HepG2 (cell line): ENCODE measurements at regions not wholly inside any gene's neighbourhood (a gene's known extent, or its start where the extent isn't known, plus 50 kb on each side); places are given as distances from the start of the nearest gene placed in this dataset.

Source experiments
- ATAC-seq: fragments of 200-7000 bp; cut with Tn5 transposase; 3 replicates; pipeline ENCODE4 v1.9.1; 2020; ENCODE audit warnings: mild to moderate bottlenecking, moderate library complexity
- BruUV-seq: library from RNA; stranded (reverse); fragments of 400-500 nt; replicated peaks from 2 replicates; lab custom pipeline; 2021; lab: Mats Ljungman, UMichigan
- CTCF ChIA-PET: fragments of 300-600 bp; formaldehyde crosslinking; extraction: SDS; loops from one replicate; lab custom pipeline; 2021; ENCODE audit warnings: low total read pairs, inconsistent platforms, low intra/inter-chr PET ratio; lab: Yijun Ruan, JAX
- POLR2A ChIA-PET: fragments of 350-600 bp; sonication (Branson Sonifier 250); formaldehyde crosslinking; loops from one replicate; lab custom pipeline; 2020; ENCODE audit warnings: antibody characterized with exemption, inconsistent platforms; lab: Yijun Ruan, JAX
- DNase-seq: peaks from one replicate; pipeline ENCODE4 v3.0.0-alpha.2; 2015; ENCODE audit warnings: low spot score
- FAIRE-seq: peaks from 3 replicates; lab custom pipeline; 2011; peaks lifted over from hg19 to GRCh38; lab: Jason Lieb, UNC
- H2AFZ ChIP-seq: one replicate; pipeline ENCODE4 v1.6.1; 2011; ENCODE audit warnings: low read length, inconsistent platforms
- H3K27ac ChIP-seq: fragments of 300-600 bp; 3 replicates; pipeline ENCODE4 v1.8.0; 2011; ENCODE audit warnings: mixed run types, mild to moderate bottlenecking, mixed read lengths, low read length, inconsistent platforms; ENCODE audit not compliant: insufficient read depth; ENCODE audit errors: extremely low read length
- H3K27me3 ChIP-seq, 2 experiments: fragments of 200-600 bp in 1 of 2; 2 replicates in 1 of 2; 3 replicates in 1 of 2; pipeline versions ENCODE4 v1.6.0 to v1.8.0; 2011; ENCODE audit warnings: low read length in 2 of 2, mild to moderate bottlenecking in 2 of 2, moderate library complexity in 2 of 2, inconsistent platforms in 1 of 2; ENCODE audit not compliant: insufficient read depth in 2 of 2, control insufficient read depth in 1 of 2
- H3K36me3 ChIP-seq, 2 experiments: fragments of 200-600 bp in 1 of 2; replicated peaks in 1 of 2; 2 replicates in 1 of 2; 3 replicates in 1 of 2; pipeline versions ENCODE4 v1.5.1 to v1.8.0; 2011; ENCODE audit warnings: low read length in 2 of 2, inconsistent platforms in 1 of 2; ENCODE audit not compliant: insufficient read depth in 2 of 2, control insufficient read depth in 1 of 2
- H3K4me1 ChIP-seq: 2 replicates; pipeline ENCODE4 v1.5.1; 2012; ENCODE audit warnings: low read length, inconsistent platforms; ENCODE audit not compliant: insufficient read depth
- H3K4me2 ChIP-seq: 2 replicates; pipeline ENCODE4 v1.6.0; 2011; ENCODE audit warnings: low read depth, low read length, inconsistent platforms
- H3K4me3 ChIP-seq, 3 experiments: fragments of 200-600 bp in 1 of 3; sonication (generic), shearing (Covaris generic) in 1 of 3; replicated peaks in 1 of 3; 2 replicates each; pipeline ENCODE4 v1.5.1; 2011 to 2016; ENCODE audit warnings: low read length in 3 of 3, inconsistent platforms in 2 of 3, low read depth in 2 of 3, mild to moderate bottlenecking in 2 of 3, control low read depth in 1 of 3, mixed read lengths in 1 of 3; ENCODE audit not compliant: insufficient read depth in 1 of 3
- H3K79me2 ChIP-seq: one replicate; pipeline ENCODE4 v1.6.1; 2011; ENCODE audit warnings: low read length, inconsistent platforms; ENCODE audit not compliant: insufficient read depth
- H3K9ac ChIP-seq: 2 replicates; pipeline ENCODE4 v1.6.0; 2011; ENCODE audit warnings: mild to moderate bottlenecking, low read depth, low read length, inconsistent platforms; ENCODE audit not compliant: insufficient read depth
- H3K9me3 ChIP-seq: 2 replicates; pipeline ENCODE4 v1.5.1; 2012; ENCODE audit warnings: mild to moderate bottlenecking, low read length
- H4K20me1 ChIP-seq: 2 replicates; pipeline ENCODE4 v1.6.0; 2011; ENCODE audit warnings: inconsistent platforms, mild to moderate bottlenecking, low read length, moderate library complexity; ENCODE audit not compliant: insufficient read depth
- EHMT2 ChIP-seq: fragments of 200-600 bp; sonication (generic); IDR thresholded peaks from 2 replicates; pipeline ENCODE4 v1.7.0; 2017; ENCODE audit warnings: antibody characterized with exemption, low read depth, low read length, borderline replicate concordance
- HHEX ChIP-seq: IDR thresholded peaks from 2 replicates; pipeline ENCODE4 v1.6.1; 2016; ENCODE audit warnings: control low read depth
- HNRNPH1 ChIP-seq: fragments of 200-400 bp; formaldehyde crosslinking; optimal IDR thresholded peaks from 2 replicates; pipeline ENCODE3; 2017; ENCODE audit warnings: mild to moderate bottlenecking, low read depth, low read length
- ISX ChIP-seq: sonication (generic); formaldehyde crosslinking; conservative IDR thresholded peaks from 2 replicates; pipeline ENCODE4 v1.5.0; 2020; ENCODE audit warnings: missing genetic modification reagents
- MXD4 ChIP-seq: IDR thresholded peaks from 2 replicates; pipeline ENCODE4 v1.6.1; 2016; ENCODE audit warnings: mild to moderate bottlenecking, missing biosample characterization, missing genetic modification reagents
- PPARG ChIP-seq: conservative IDR thresholded peaks from 2 replicates; pipeline ENCODE4 v1.6.1; 2016; ENCODE audit warnings: missing biosample characterization, missing genetic modification reagents
- SALL1 ChIP-seq: sonication (generic); formaldehyde crosslinking; IDR thresholded peaks from 2 replicates; pipeline ENCODE4 v1.8.0; 2022; ENCODE audit warnings: mild to moderate bottlenecking, missing genetic modification reagents
- ZC3H13 ChIP-seq: sonication (generic); formaldehyde crosslinking; IDR thresholded peaks from 2 replicates; pipeline ENCODE4 v1.8.1; 2023; ENCODE audit warnings: mild to moderate bottlenecking, missing genetic modification reagents, moderate library complexity
- ZMYM2 ChIP-seq: sonication (generic); formaldehyde crosslinking; IDR thresholded peaks from 2 replicates; pipeline ENCODE4 v1.8.0; 2022; ENCODE audit warnings: mild to moderate bottlenecking, missing genetic modification reagents
- ZNF24 ChIP-seq: fragments of 450-650 bp; IDR thresholded peaks from 2 replicates; pipeline ENCODE4 v1.6.1; 2017; ENCODE audit warnings: antibody characterized with exemption, mild to moderate bottlenecking
- ZNF33B ChIP-seq: sonication (generic); formaldehyde crosslinking; IDR thresholded peaks from 2 replicates; pipeline ENCODE4 v1.5.1; 2020; ENCODE audit warnings: mild to moderate bottlenecking, missing genetic modification reagents
- ZNF792 ChIP-seq: IDR thresholded peaks from 2 replicates; pipeline ENCODE4 v1.6.1; 2016
- WGBS: methylation state at CpG from one replicate; pipeline ENCODE4 v1.1.6; 2017; ENCODE audit warnings: low lambda C conversion rate; 5-methylcytosine and 5-hydroxymethylcytosine counted together
- in situ Hi-C: cut with HindIII; loops from 2 replicates; pipeline ENCODE4 v1.10.0; 2017; ENCODE audit warnings: low pct_unique_long_range_greater_than_20kb; ENCODE audit not compliant: extremely low pct_ligation_motif_present
- intact Hi-C: fragments of 100-400 bp; cut with micrococcal nuclease; formaldehyde crosslinking; loops from one replicate; pipeline ENCODE4 v1.10.0; 2022; ENCODE audit not compliant: unreplicated experiment
- TF ChIP-seq, protein P1 (sequence below): IDR thresholded peaks from 2 replicates; pipeline ENCODE4 v1.6.1; 2016; ENCODE audit warnings: missing compliant biosample characterization, missing genetic modification reagents, borderline replicate concordance
- TF ChIP-seq, protein P2 (sequence below): IDR thresholded peaks from 2 replicates; pipeline ENCODE4 v1.6.1; 2016; ENCODE audit warnings: missing compliant biosample characterization, missing genetic modification reagents, borderline replicate concordance
- TF ChIP-seq, protein P3 (sequence below): sonication (generic); formaldehyde crosslinking; IDR thresholded peaks from 2 replicates; pipeline ENCODE4 v1.5.0; 2020; ENCODE audit warnings: mild to moderate bottlenecking, missing genetic modification reagents
- TF ChIP-seq, protein P4 (sequence below): sonication (generic); formaldehyde crosslinking; IDR thresholded peaks from 2 replicates; pipeline ENCODE4 v1.4.0; 2020; ENCODE audit warnings: missing genetic modification reagents
- TF ChIP-seq, protein P5 (sequence below): sonication (generic); formaldehyde crosslinking; IDR thresholded peaks from 2 replicates; pipeline ENCODE4 v1.5.1; 2020; ENCODE audit warnings: missing genetic modification reagents, mild to moderate bottlenecking, borderline replicate concordance
- TF ChIP-seq, protein P6 (sequence below): sonication (generic); formaldehyde crosslinking; IDR thresholded peaks from 2 replicates; pipeline ENCODE4 v1.4.0; 2020; ENCODE audit warnings: missing genetic modification reagents; ENCODE audit errors: not compliant biosample characterization

DNA sequence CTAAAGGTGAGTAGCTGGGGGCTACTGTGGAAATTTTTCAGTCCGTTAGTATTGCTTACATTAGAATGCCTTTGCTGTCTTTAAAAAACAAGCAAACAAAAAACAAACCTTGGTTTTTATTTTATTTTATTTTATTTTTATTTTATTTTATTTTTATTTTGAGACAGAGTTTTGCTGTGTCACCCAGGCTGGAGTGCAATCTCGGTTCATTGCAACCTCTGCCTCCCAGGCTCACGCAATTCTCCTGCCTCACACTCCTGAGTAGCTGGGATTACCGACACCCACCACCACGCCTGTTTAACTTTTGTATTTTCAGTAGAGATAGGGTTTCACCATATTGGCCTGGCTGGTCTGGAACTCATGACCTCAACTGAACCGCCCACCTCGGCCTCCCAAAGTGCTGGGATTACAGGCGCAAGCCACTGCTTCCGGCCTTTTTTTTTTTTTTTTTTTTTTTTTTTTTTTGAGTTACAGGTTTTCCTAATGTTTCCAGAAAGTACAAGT lies 732.6 kb downstream of the KCNJ3 start:
- Histone ChIP-seq H3K79me2 (no peaks in the 10 kb centered on the region), H3K9me3 (peaks cover 14% of the 10 kb centered on the region; the same call in 1 of the 2 replicates), H2AFZ (no peak overlapping the region), H4K20me1 (no peaks in the 10 kb centered on the region), H3K4me1 (no peaks in the 10 kb centered on the region), H3K9ac (no peak overlapping the region), H3K27ac (no peak overlapping the region), H3K27me3 (no peaks in the 10 kb centered on the region), H3K36me3 (no peaks in the 10 kb centered on the region), H3K4me3 (no peak overlapping the region), H3K4me2 (no peak overlapping the region)
- in situ Hi-C loops: no loop called here
- CTCF ChIA-PET: no interaction called here
- FAIRE-seq (no peak), ATAC-seq (no peak), DNase-seq (no peak)
- POLR2A ChIA-PET: no interaction called here
- intact Hi-C loops: no loop called here
- no TSS peak for BruUV-seq
- WGBS: 20% methylated on average over 9 of the region's 9 CpGs
- no peak for TF ChIP-seq ZNF33B (CRISPR knock-in tag)
- no peak for TF ChIP-seq ZNF792 (CRISPR knock-in tag)
- TF ChIP-seq ISX (CRISPR knock-in tag): no peak
- TF ChIP-seq, protein P1, sequence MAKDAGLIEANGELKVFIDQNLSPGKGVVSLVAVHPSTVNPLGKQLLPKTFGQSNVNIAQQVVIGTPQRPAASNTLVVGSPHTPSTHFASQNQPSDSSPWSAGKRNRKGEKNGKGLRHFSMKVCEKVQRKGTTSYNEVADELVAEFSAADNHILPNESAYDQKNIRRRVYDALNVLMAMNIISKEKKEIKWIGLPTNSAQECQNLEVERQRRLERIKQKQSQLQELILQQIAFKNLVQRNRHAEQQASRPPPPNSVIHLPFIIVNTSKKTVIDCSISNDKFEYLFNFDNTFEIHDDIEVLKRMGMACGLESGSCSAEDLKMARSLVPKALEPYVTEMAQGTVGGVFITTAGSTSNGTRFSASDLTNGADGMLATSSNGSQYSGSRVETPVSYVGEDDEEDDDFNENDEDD (CRISPR knock-in tag): no peak
- TF ChIP-seq ZMYM2 (CRISPR knock-in tag): no peak
- TF ChIP-seq, protein P2, sequence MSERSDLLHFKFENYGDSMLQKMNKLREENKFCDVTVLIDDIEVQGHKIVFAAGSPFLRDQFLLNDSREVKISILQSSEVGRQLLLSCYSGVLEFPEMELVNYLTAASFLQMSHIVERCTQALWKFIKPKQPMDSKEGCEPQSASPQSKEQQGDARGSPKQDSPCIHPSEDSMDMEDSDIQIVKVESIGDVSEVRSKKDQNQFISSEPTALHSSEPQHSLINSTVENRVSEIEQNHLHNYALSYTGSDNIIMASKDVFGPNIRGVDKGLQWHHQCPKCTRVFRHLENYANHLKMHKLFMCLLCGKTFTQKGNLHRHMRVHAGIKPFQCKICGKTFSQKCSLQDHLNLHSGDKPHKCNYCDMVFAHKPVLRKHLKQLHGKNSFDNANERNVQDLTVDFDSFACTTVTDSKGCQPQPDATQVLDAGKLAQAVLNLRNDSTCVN (CRISPR knock-in tag): no peak
- TF ChIP-seq, protein P3, sequence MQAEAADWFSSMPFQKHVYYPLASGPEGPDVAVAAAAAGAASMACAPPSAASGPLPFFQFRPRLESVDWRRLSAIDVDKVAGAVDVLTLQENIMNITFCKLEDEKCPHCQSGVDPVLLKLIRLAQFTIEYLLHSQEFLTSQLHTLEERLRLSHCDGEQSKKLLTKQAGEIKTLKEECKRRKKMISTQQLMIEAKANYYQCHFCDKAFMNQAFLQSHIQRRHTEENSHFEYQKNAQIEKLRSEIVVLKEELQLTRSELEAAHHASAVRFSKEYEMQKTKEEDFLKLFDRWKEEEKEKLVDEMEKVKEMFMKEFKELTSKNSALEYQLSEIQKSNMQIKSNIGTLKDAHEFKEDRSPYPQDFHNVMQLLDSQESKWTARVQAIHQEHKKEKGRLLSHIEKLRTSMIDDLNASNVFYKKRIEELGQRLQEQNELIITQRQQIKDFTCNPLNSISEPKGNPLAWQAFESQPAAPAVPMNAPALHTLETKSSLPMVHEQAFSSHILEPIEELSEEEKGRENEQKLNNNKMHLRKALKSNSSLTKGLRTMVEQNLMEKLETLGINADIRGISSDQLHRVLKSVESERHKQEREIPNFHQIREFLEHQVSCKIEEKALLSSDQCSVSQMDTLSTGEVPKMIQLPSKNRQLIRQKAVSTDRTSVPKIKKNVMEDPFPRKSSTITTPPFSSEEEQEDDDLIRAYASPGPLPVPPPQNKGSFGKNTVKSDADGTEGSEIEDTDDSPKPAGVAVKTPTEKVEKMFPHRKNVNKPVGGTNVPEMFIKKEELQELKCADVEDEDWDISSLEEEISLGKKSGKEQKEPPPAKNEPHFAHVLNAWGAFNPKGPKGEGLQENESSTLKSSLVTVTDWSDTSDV (CRISPR knock-in tag): no peak
- no peak for TF ChIP-seq EHMT2
- TF ChIP-seq, protein P4, sequence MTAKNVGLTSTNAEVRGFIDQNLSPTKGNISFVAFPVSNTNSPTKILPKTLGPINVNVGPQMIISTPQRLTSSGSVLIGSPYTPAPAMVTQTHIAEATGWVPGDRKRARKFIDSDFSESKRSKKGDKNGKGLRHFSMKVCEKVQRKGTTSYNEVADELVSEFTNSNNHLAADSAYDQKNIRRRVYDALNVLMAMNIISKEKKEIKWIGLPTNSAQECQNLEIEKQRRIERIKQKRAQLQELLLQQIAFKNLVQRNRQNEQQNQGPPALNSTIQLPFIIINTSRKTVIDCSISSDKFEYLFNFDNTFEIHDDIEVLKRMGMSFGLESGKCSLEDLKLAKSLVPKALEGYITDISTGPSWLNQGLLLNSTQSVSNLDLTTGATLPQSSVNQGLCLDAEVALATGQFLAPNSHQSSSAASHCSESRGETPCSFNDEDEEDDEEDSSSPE (CRISPR knock-in tag): no peak
- TF ChIP-seq HNRNPH1: no peak
- TF ChIP-seq ZC3H13 (CRISPR knock-in tag): no peak
- TF ChIP-seq, protein P5, sequence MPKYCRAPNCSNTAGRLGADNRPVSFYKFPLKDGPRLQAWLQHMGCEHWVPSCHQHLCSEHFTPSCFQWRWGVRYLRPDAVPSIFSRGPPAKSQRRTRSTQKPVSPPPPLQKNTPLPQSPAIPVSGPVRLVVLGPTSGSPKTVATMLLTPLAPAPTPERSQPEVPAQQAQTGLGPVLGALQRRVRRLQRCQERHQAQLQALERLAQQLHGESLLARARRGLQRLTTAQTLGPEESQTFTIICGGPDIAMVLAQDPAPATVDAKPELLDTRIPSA: no peak
- TF ChIP-seq ZNF24: no peak
- TF ChIP-seq, protein P6, sequence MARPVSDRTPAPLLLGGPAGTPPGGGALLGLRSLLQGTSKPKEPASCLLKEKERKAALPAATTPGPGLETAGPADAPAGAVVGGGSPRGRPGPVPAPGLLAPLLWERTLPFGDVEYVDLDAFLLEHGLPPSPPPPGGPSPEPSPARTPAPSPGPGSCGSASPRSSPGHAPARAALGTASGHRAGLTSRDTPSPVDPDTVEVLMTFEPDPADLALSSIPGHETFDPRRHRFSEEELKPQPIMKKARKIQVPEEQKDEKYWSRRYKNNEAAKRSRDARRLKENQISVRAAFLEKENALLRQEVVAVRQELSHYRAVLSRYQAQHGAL (CRISPR knock-in tag): no peak
- TF ChIP-seq HHEX (CRISPR knock-in tag): no peak
- TF ChIP-seq PPARG (CRISPR knock-in tag): no peak
- no peak for TF ChIP-seq SALL1 (CRISPR knock-in tag)
- TF ChIP-seq MXD4 (CRISPR knock-in tag): no peak
